ENCODE measurements at regions not wholly inside any gene's neighbourhood (a gene's known extent, or its start where the extent isn't known, plus 50 kb on each side); places are given as distances from the start of the nearest gene placed in this dataset.
A peak's percentile ranks its signal among the peaks of the same experiment; 100 is the strongest.

- Histone ChIP-seq H3K36me3 (replicated peaks; ENCODE audit: insufficient read depth, low read length) (no peaks in the 10 kb centered on the region), H4K20me1 (ENCODE audit: insufficient read depth, low read length) (no peaks in the 10 kb centered on the region), H3K4me3 (ENCODE audit: low read length) (no peak overlapping the region), H3K9me3 (replicated peaks; ENCODE audit: insufficient read depth, low read length) (no peaks in the 10 kb centered on the region), H3K27ac (ENCODE audit: low read length) (peak overlapping the region; percentile 1; the same call in 1 of the 2 replicates), H3K79me2 (ENCODE audit: low read length) (no peaks in the 10 kb centered on the region), H3K9ac (ENCODE audit: low read length) (no peak overlapping the region), H2AFZ (ENCODE audit: low read length) (no peak overlapping the region), H3K4me1 (ENCODE audit: low read length) (peaks cover 12% of the 10 kb centered on the region), H3F3A (ENCODE audit: insufficient read depth, low read length) (no peaks in the 10 kb centered on the region; the same call in none of the 2 replicates), H3K9me2 (replicated peaks; ENCODE audit: insufficient read depth, low read length) (no peaks in the 10 kb centered on the region), H3K27me3 (replicated peaks; ENCODE audit: insufficient read depth, low read length) (no peaks in the 10 kb centered on the region), H3K4me2 (ENCODE audit: low read depth, low read length) (no peak overlapping the region)
- DNase-seq, result peak; percentile 51
- TF ChIP-seq EZH2 (optimal IDR thresholded peaks at IDR 0.05; ENCODE audit: low read depth, low read length) (no peak), CTCF (IDR thresholded peaks at IDR 0.05; ENCODE audit: low read length) (no peak), EZH2phosphoT487 (IDR thresholded peaks at IDR 0.05; ENCODE audit: low read length) (no peak)
Measured at GRCh38 chr3:168498194-168498593, 402.5 kb upstream of the GOLIM4 start.

- Histone ChIP-seq H3K4me3 (ENCODE audit: low read length) (no peak overlapping the region), H3F3A (ENCODE audit: insufficient read depth, low read length) (no peaks in the 10 kb centered on the region; the same call in none of the 2 replicates), H3K9me3 (replicated peaks; ENCODE audit: insufficient read depth, low read length) (no peaks in the 10 kb centered on the region), H3K27ac (ENCODE audit: low read length) (no peak overlapping the region), H3K4me1 (ENCODE audit: low read length) (peaks cover 12% of the 10 kb centered on the region), H4K20me1 (ENCODE audit: insufficient read depth, low read length) (no peaks in the 10 kb centered on the region), H3K4me2 (ENCODE audit: low read depth, low read length) (no peak overlapping the region), H3K9me2 (replicated peaks; ENCODE audit: insufficient read depth, low read length) (no peaks in the 10 kb centered on the region), H3K79me2 (ENCODE audit: low read length) (no peaks in the 10 kb centered on the region), H3K36me3 (replicated peaks; ENCODE audit: insufficient read depth, low read length) (no peaks in the 10 kb centered on the region), H2AFZ (ENCODE audit: low read length) (no peak overlapping the region), H3K27me3 (replicated peaks; ENCODE audit: insufficient read depth, low read length) (no peaks in the 10 kb centered on the region), H3K9ac (ENCODE audit: low read length) (no peak overlapping the region)
- no peak for DNase-seq
- TF ChIP-seq EZH2 (optimal IDR thresholded peaks at IDR 0.05; ENCODE audit: low read depth, low read length) (no peak), CTCF (IDR thresholded peaks at IDR 0.05; ENCODE audit: low read length) (no peak), EZH2phosphoT487 (IDR thresholded peaks at IDR 0.05; ENCODE audit: low read length) (no peak)
Measured at GRCh38 chr3:168497741-168498140, 402.0 kb upstream of the GOLIM4 start.

GRCh38 chr3:168497183-168497582 lies 401.5 kb upstream of the GOLIM4 start:
- H3K9ac ChIP-seq (ENCODE audit: low read length), result no peak overlapping the region
- no peak for DNase-seq
- no peak overlapping the region for H3K4me2 ChIP-seq (ENCODE audit: low read depth, low read length)
- H3K79me2 ChIP-seq (ENCODE audit: low read length), result no peaks in the 10 kb centered on the region
- H3K27me3 ChIP-seq (replicated peaks; ENCODE audit: insufficient read depth, low read length), result no peaks in the 10 kb centered on the region
- H3K36me3 ChIP-seq (replicated peaks; ENCODE audit: insufficient read depth, low read length), result no peaks in the 10 kb centered on the region
- H3F3A ChIP-seq (ENCODE audit: insufficient read depth, low read length), result no peaks in the 10 kb centered on the region; the same call in none of the 2 replicates
- no peak overlapping the region for H2AFZ ChIP-seq (ENCODE audit: low read length)
- peaks cover 12% of the 10 kb centered on the region for H3K4me1 ChIP-seq (ENCODE audit: low read length)
- no peak overlapping the region for H3K4me3 ChIP-seq (ENCODE audit: low read length)
- TF ChIP-seq EZH2 (optimal IDR thresholded peaks at IDR 0.05; ENCODE audit: low read depth, low read length), result no peak
- H3K9me2 ChIP-seq (replicated peaks; ENCODE audit: insufficient read depth, low read length), result no peaks in the 10 kb centered on the region
- H3K9me3 ChIP-seq (replicated peaks; ENCODE audit: insufficient read depth, low read length), result no peaks in the 10 kb centered on the region
- no peaks in the 10 kb centered on the region for H4K20me1 ChIP-seq (ENCODE audit: insufficient read depth, low read length)
- no peak overlapping the region for H3K27ac ChIP-seq (ENCODE audit: low read length)

GRCh38 chr3:168495932-168496331 lies 400.2 kb upstream of the GOLIM4 start:
- H3K9me3 ChIP-seq (replicated peaks; ENCODE audit: insufficient read depth, low read length), result no peaks in the 10 kb centered on the region
- H3K27me3 ChIP-seq (replicated peaks; ENCODE audit: insufficient read depth, low read length), result no peaks in the 10 kb centered on the region
- no peaks in the 10 kb centered on the region for H3K9me2 ChIP-seq (replicated peaks; ENCODE audit: insufficient read depth, low read length)
- no peaks in the 10 kb centered on the region; the same call in none of the 2 replicates for H3F3A ChIP-seq (ENCODE audit: insufficient read depth, low read length)
- H3K4me3 ChIP-seq (ENCODE audit: low read length), result no peak overlapping the region
- H3K4me2 ChIP-seq (ENCODE audit: low read depth, low read length), result no peak overlapping the region
- H4K20me1 ChIP-seq (ENCODE audit: insufficient read depth, low read length), result no peaks in the 10 kb centered on the region
- H3K27ac ChIP-seq (ENCODE audit: low read length), result no peak overlapping the region
- H3K4me1 ChIP-seq (ENCODE audit: low read length), result peaks cover 12% of the 10 kb centered on the region
- DNase-seq, result no peak
- no peaks in the 10 kb centered on the region for H3K79me2 ChIP-seq (ENCODE audit: low read length)
- no peak for TF ChIP-seq EZH2 (optimal IDR thresholded peaks at IDR 0.05; ENCODE audit: low read depth, low read length)
- TF ChIP-seq EZH2phosphoT487 (IDR thresholded peaks at IDR 0.05; ENCODE audit: low read length), result no peak
- no peak for TF ChIP-seq CTCF (IDR thresholded peaks at IDR 0.05; ENCODE audit: low read length)
- H2AFZ ChIP-seq (ENCODE audit: low read length), result no peak overlapping the region
- no peak overlapping the region for H3K9ac ChIP-seq (ENCODE audit: low read length)
- no peaks in the 10 kb centered on the region for H3K36me3 ChIP-seq (replicated peaks; ENCODE audit: insufficient read depth, low read length)

Measured in MM.1S (cell line).